IPS DF 6.9 (cell line): ENCODE measurements at regions not wholly inside any gene's neighbourhood (a gene's known extent, or its start where the extent isn't known, plus 50 kb on each side); places are given as distances from the start of the nearest gene placed in this dataset.
"Not testable (repeated sequence)": the region's sequence is repeated elsewhere in the genome, so short reads cannot be mapped to it uniquely, and the experiment has no call there.

Source experiments
- DNase-seq: peaks from one replicate; pipeline ENCODE4 v3.0.0-alpha.2; 2013; ENCODE audit warnings: low read depth, low spot score
- H3K27ac ChIP-seq: one replicate; pipeline ENCODE4 v1.5.1; 2013; ENCODE audit warnings: low read length, control low read depth
- H3K27me3 ChIP-seq: 2 replicates; pipeline ENCODE4 v1.6.1; 2013; ENCODE audit warnings: mild to moderate bottlenecking, low read length; ENCODE audit not compliant: control insufficient read depth, insufficient read depth
- H3K36me3 ChIP-seq: 2 replicates; pipeline ENCODE4 v1.6.1; 2013; ENCODE audit warnings: low read length; ENCODE audit not compliant: control insufficient read depth, insufficient read depth
- H3K4me1 ChIP-seq: 2 replicates; pipeline ENCODE4 v1.6.1; 2013; ENCODE audit warnings: low read length; ENCODE audit not compliant: control insufficient read depth, insufficient read depth
- H3K4me3 ChIP-seq: 2 replicates; pipeline ENCODE4 v1.5.1; 2013; ENCODE audit warnings: mild to moderate bottlenecking, low read length
- H3K9me3 ChIP-seq: 2 replicates; pipeline ENCODE4 v1.6.1; 2013; ENCODE audit warnings: low read length, inconsistent platforms; ENCODE audit not compliant: control insufficient read depth, insufficient read depth
- WGBS: extraction: QIAGEN DNeasy Blood & Tissue Kit; methylation state at CpG from one replicate; pipeline ENCODE4 v1.1.7; 2013; ENCODE audit warnings: mixed read lengths, missing lambda C conversion rate; ENCODE audit not compliant: insufficient read length, insufficient coverage; 5-methylcytosine and 5-hydroxymethylcytosine counted together

- H3K9me3 ChIP-seq: no peaks in the 10 kb centered on the region
- peaks cover 3% of the 10 kb centered on the region; the same call in 1 of the 2 replicates for H3K4me1 ChIP-seq
- no peaks in the 10 kb centered on the region; the same call in 1 of the 2 replicates for H3K36me3 ChIP-seq
- no peak for DNase-seq
- WGBS: no CpG with 5 or more reads among the region's 6 CpGs
- H3K27ac ChIP-seq: no peak overlapping the region
- no peak overlapping the region for H3K4me3 ChIP-seq
- H3K27me3 ChIP-seq: no peaks in the 10 kb centered on the region; the same call in 1 of the 2 replicates
Observed at GRCh38 chr17:36842231-36842819, 95.0 kb upstream of the LHX1 start.

- Histone ChIP-seq H3K27ac (no peak overlapping the region), H3K36me3 (no peaks in the 10 kb centered on the region; the same call in 1 of the 2 replicates), H3K4me1 (peaks cover 3% of the 10 kb centered on the region; the same call in 1 of the 2 replicates), H3K9me3 (no peaks in the 10 kb centered on the region), H3K4me3 (no peak overlapping the region), H3K27me3 (no peaks in the 10 kb centered on the region; the same call in 1 of the 2 replicates)
- WGBS: no CpG with 5 or more reads among the region's 12 CpGs
- no peak for DNase-seq
Observed at GRCh38 chr17:36842963-36843558, 94.2 kb upstream of the LHX1 start.

DNA sequence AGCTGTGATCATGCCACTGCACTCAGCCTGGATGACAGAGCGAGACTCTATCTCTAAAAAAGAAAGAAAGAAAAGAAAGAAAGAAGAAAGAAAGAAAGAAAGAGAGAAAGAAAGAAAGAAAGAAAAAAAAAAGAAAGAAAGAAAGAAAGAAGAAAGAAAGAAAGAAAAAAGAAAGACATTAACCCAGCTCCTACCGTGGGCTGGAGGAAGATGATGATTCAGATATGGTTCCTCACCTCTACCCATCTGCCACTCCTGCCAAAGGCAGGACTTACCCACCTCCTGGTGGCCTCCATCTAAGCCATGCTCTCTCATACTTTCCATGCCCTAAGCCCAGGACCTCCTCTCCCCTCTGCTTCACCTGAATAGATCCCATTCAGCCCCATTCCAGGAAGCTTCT, 93.3 kb upstream of the LHX1 start:
- no peak for DNase-seq
- no peaks in the 10 kb centered on the region; the same call in 1 of the 2 replicates for H3K27me3 ChIP-seq
- H3K36me3 ChIP-seq: no peaks in the 10 kb centered on the region; the same call in 1 of the 2 replicates
- peaks cover 3% of the 10 kb centered on the region; the same call in 1 of the 2 replicates for H3K4me1 ChIP-seq
- H3K9me3 ChIP-seq: no peaks in the 10 kb centered on the region
- H3K27ac ChIP-seq: no peak overlapping the region
- WGBS: no CpG with 5 or more reads among the region's 2 CpGs
- no peak overlapping the region for H3K4me3 ChIP-seq

GRCh38 chr17:36844601-36845000, 92.7 kb upstream of the LHX1 start:
- H3K27me3 ChIP-seq: no peaks in the 10 kb centered on the region; the same call in 1 of the 2 replicates
- no peak overlapping the region for H3K4me3 ChIP-seq
- H3K36me3 ChIP-seq: no peaks in the 10 kb centered on the region
- H3K4me1 ChIP-seq: peaks cover 3% of the 10 kb centered on the region; the same call in 1 of the 2 replicates
- DNase-seq: no peak
- H3K27ac ChIP-seq: no peak overlapping the region
- no CpG with 5 or more reads among the region's 2 CpGs for WGBS
- no peaks in the 10 kb centered on the region for H3K9me3 ChIP-seq

- Histone ChIP-seq H3K27ac (no peak overlapping the region), H3K27me3 (no peaks in the 10 kb centered on the region; the same call in 1 of the 2 replicates), H3K36me3 (no peaks in the 10 kb centered on the region), H3K4me1 (peaks cover 3% of the 10 kb centered on the region; the same call in 1 of the 2 replicates), H3K4me3 (no peak overlapping the region), H3K9me3 (no peaks in the 10 kb centered on the region)
- no peak for DNase-seq
- WGBS: no CpG with 5 or more reads among the region's 5 CpGs
Observed at GRCh38 chr17:36845916-36846315, 91.4 kb upstream of the LHX1 start.

GRCh38 chr17:36846410-36847292, 90.6 kb upstream of the LHX1 start:
- peaks cover 3% of the 10 kb centered on the region; the same call in 1 of the 2 replicates for H3K4me1 ChIP-seq

DNA sequence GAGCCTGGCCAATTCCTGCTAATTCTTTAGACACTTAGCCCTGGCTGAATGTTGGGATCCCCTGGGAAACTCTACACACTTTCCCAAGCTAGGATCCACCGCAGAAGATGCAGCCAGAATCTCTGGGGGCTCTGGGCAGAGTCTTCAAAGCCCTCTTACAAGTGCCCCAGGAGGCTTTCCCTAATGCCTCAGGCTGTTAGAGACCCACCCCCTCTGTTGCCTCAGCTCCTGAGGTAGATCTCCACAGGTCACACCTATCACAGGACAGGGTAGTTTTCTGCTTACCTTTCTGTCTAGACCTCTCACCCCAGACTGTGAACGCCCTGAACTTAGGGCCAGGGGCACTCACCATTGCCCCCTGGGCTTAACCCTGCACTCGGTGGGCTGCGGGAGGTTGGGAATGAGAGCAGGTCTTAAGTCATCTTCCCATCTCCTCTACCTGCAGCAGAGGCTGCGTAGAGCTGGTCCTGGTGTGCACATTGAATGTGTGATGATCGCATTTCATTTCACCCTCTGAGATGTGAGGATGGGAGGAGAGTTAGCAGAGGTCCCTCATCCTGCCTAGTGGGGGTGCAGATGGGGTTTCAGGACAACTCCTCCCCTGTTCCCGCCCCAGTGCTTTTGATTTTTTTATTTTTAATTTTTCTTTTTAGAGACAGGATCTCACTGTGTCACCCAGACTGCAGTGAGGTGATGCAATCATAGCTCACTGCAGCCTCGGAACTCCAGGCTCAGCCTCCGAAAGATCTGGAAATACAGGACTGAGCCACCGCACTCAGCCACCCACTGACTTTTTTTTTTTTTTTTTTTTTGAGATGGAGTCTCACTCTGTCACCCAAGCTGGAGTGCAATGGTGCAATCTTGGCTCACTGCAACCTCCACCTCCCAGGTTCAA, 89.0 kb upstream of the LHX1 start:
- no peak for DNase-seq
- H3K4me3 ChIP-seq: no peak overlapping the region
- no peak overlapping the region for H3K27ac ChIP-seq
- no peaks in the 10 kb centered on the region for H3K9me3 ChIP-seq
- H3K4me1 ChIP-seq: peaks cover 2% of the 10 kb centered on the region; the same call in 1 of the 2 replicates
- WGBS: no CpG with 5 or more reads among the region's 10 CpGs
- no peaks in the 10 kb centered on the region for H3K36me3 ChIP-seq
- H3K27me3 ChIP-seq: no peaks in the 10 kb centered on the region; the same call in 1 of the 2 replicates

More at GRCh38 chr17:36846410-36847292, 90.6 kb upstream of the LHX1 start:
- no peak for DNase-seq
- H3K27me3 ChIP-seq: no peaks in the 10 kb centered on the region; the same call in 1 of the 2 replicates
- no peak overlapping the region for H3K4me3 ChIP-seq
- no CpG with 5 or more reads among the region's 14 CpGs for WGBS
- no peaks in the 10 kb centered on the region for H3K9me3 ChIP-seq
- H3K36me3 ChIP-seq: no peaks in the 10 kb centered on the region
- no peak overlapping the region for H3K27ac ChIP-seq

GRCh38 chr17:36849020-36849419, 88.3 kb upstream of the LHX1 start:
- not testable (repeated sequence) for H3K27ac ChIP-seq, DNase-seq, H3K4me1 ChIP-seq, H3K36me3 ChIP-seq, H3K9me3 ChIP-seq, H3K27me3 ChIP-seq, H3K4me3 ChIP-seq
- WGBS: no CpG with 5 or more reads among the region's 9 CpGs

DNA sequence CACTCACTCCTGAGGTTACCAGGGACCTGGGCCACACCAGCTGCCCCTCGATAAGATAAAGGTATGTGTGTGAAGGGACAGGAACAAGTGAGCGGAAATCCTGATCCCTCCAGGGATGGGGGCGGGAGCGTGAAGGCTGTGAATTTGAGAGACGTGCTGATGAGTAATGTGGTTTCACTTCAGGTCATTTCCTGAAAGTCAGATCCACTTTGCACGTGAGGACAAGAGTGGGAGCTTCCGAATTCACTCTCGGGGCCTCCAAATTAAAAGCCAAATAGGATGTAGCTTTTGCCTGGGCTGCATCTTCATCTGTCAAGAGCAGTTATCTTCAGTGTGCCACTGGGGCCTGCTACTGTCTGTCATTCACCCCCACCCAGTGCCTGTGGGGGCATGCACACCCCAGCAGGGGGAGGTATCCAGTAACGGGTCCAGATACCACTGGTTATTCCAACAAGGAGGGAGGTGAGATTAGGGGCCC, 87.4 kb upstream of the LHX1 start:
- Histone ChIP-seq H3K9me3 (no peaks in the 10 kb centered on the region), H3K4me3 (no peak overlapping the region), H3K27ac (no peak overlapping the region), H3K4me1 (peaks cover 2% of the 10 kb centered on the region; the same call in 1 of the 2 replicates), H3K36me3 (no peaks in the 10 kb centered on the region), H3K27me3 (no peaks in the 10 kb centered on the region)
- WGBS: no CpG with 5 or more reads among the region's 9 CpGs
- no peak for DNase-seq
